Suppressor macrophage treated with lipopolysaccharide for 1 hour (primary cell): ENCODE measurements at regions not wholly inside any gene's neighbourhood (a gene's known extent, or its start where the extent isn't known, plus 50 kb on each side); places are given as distances from the start of the nearest gene placed in this dataset.

Experiments
- DNase-seq, 3 donors: peaks; one replicate each; pipeline ENCODE4 v3.0.0-alpha.2; 2020 to 2022

GRCh38 chr9:78507037-78507436 is 210.1 kb downstream of the PSAT1 start:
- DNase-seq: no peak

DNA sequence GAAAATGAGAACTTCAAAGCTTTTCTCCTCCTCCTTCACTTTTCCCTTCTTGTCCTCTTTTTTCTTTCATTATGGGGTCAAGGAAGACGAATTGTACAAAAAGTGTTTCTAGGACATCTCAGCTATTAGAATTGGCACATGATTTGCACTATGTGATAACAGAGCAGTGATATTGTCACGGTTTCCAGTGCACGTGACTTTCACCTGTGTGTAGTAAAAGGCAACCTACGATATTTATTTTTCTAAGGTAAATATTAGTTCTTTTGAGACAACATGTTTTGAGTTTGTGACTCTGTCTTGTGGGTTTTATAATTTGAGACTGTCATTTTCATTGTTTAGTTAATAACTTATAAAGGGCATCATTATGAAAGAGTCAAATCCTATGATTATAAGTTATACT is 213.1 kb downstream of the PSAT1 start:
- DNase-seq: no peak

- no peak for DNase-seq
Observed at GRCh38 chr9:78515108-78515507, 218.2 kb downstream of the PSAT1 start.

DNA sequence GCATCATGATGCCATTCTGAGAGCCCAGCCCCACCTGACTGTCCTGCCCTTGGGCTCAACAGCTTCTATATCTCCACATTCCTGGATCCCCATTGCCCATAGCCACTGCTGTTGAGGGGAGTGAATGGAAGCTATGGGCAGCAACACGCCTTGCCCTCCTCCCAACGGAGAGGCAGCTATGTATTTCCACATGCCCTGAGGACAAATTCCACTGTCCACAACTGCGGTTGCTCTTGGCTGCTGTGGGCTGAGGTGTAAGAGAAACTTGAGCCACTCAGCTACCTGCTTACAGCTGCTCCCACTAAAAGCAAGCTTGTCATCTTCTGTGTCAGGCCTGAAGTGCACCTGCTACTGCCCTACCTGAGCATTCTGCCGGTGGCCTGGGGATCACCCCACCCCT is 222.9 kb downstream of the PSAT1 start:
- no peak for DNase-seq

GRCh38 chr9:78521680-78522079 is 224.8 kb downstream of the PSAT1 start:
- DNase-seq: no peak

GRCh38 chr9:78525986-78526560 is 229.1 kb downstream of the PSAT1 start:
- no peak for DNase-seq

DNA sequence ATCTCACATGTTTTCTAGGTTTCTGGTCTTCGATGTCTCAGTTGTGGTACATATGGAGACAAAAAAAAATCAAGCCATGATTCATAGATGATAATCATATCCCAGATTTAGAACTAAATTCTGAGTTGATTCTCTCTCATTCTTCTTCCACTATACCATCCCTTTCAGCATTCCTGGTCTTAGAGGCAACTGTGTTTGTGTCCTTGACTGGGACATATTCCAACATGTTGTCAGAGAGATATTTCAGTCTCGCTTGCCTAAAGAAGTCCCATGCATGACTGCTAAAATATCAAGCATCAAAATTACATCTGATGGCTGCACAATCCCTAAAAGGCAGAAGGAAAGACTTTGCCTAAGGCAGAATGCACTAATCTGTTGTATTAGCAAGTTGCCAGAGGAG is 236.6 kb downstream of the PSAT1 start:
- no peak for DNase-seq

- no peak for DNase-seq
Observed at GRCh38 chr9:78539188-78539587, 242.3 kb downstream of the PSAT1 start.

- no peak for DNase-seq
Observed at GRCh38 chr9:78539904-78540303, 243.0 kb downstream of the PSAT1 start.

DNA sequence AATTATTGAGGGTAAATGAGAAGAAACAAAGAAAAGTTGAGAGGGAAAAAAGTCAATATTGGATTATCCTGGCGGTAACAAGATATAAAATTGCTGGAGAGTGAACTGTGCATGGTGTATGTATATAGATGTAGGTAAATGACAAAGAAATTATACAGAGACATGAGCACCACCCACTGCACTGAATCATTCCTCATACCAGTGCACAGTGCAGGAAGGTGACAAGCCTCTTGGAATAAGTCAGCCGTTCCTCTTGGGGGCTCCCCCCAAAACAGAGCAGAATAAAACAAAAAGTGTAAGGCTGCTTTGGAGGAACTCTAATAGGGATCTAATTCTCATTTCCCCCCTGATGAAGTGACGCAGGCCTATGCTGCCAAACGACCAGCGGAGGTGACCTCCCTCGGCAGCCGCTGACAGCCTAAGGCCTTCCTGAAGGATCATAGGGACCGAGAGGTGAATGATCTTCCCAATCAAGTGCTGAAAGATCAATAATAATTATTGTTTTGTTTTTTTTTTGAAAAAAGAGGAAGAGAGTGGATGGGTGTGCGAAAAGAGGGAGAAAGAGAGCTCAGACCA is 245.0 kb downstream of the PSAT1 start:
- no peak for DNase-seq

DNA sequence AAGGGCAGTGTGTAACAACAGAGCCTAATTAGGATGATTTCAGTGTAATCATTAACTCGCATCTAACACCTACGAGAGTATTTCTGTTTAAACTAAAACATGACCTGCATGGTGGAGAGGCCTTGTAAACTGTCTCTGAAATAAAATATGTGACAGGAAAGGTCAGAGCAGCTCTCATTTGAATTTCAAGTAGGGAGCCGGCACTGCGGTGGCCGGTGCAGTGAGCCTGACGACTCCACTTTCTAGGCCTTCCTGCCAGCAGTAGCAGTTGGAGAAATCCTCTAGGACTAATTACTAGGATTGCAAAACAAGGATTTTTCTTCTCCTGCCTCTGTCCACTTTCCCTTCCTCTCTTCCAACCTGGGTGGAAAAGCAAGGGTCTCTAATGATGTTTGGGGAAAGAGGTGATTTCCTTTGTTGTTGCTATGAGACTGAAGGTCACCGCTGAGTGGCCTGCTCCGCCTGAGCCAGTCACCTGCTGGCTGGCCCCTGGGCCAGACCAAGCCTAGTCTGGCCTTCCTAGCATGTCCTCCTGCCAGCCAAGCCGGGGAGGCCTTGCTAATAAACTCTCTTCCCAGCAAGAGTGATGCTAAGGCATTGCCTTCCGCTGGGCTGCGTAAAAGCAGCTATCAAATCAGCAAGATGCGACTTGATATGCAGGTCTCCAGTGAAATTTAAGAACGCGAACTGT is 245.7 kb downstream of the PSAT1 start:
- no peak for DNase-seq

DNA sequence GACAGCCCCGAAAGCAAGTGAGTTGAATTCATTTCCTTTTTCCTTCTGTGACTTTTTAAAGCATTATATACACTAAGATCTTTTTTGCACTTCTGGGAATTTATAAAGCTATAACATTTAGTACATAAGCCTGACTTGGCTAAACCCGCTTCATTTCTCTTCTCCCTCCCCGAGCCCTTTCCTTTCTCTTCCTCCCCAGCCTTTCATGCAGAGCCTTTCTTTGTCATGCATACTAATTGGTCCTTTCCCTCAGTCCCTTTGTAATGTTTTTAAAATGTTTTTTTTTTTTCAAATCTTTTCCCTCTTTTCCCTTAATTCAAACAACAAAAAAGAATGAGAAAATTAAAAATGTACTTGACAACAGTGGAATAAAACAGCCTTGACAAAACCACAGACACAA is 246.4 kb downstream of the PSAT1 start:
- DNase-seq: no peak

DNA sequence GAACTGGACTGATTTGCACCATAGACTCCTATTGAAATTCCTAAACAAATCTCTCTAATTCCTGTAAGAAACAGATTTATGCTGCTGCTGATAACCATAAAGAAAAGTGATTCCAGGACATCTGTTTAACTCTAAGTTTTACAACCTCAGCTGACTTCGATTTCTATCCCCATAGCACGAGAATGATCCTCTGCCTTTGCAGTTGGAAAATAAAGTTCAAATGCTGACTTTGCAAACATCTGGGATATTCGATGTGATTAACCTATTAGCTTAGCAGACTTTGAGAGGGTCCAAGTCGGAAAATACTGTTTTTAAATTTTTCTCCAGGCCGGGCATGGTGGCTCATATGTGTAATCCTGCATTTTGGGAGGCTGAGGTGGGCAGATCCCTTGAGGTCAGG is 247.3 kb downstream of the PSAT1 start:
- DNase-seq: no peak

- no peak for DNase-seq
Observed at GRCh38 chr9:78547831-78548230, 250.9 kb downstream of the PSAT1 start.

- DNase-seq: no peak
Observed at GRCh38 chr9:78548670-78549069, 251.7 kb downstream of the PSAT1 start.

DNA sequence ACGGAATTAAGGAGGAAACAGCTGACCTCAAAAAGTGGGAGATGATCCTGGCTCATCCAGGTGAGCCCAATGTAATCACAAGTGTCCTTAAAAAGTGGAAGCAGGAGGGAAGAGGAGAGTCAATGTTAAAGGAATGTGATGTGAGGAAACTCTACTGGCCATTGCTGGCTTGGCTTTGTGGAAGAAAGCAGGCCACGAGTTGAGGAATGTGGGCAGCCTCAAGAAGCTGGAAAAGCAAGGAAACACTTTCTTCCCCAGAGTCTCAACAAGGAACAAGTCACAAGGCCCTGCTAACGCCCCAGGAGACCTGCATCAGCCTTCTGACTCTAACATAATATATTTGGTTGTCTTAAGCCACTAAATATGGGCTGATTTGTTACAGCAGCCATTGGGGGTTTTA is 252.8 kb downstream of the PSAT1 start:
- DNase-seq: no peak

DNA sequence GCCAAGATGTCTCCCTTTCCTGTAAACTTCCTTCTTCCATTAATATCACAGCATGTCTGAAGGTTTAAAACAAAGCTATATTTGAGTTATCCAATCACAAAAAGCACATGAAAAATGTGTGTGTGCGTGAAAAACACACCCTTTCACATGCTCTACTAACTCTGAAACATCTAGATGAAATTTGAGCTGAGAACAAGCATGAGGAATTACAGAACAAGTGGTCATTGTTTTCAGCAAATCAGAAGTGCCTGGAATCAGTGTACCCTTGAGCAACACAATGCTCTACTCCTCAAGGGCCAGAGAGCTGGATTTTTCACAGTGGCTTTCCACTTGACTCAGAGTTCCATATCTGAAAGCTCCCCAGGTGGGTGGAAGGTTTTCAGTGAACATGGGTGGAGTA is 255.9 kb downstream of the PSAT1 start:
- no peak for DNase-seq

GRCh38 chr9:78557540-78557939 is 260.6 kb downstream of the PSAT1 start:
- no peak for DNase-seq

DNA sequence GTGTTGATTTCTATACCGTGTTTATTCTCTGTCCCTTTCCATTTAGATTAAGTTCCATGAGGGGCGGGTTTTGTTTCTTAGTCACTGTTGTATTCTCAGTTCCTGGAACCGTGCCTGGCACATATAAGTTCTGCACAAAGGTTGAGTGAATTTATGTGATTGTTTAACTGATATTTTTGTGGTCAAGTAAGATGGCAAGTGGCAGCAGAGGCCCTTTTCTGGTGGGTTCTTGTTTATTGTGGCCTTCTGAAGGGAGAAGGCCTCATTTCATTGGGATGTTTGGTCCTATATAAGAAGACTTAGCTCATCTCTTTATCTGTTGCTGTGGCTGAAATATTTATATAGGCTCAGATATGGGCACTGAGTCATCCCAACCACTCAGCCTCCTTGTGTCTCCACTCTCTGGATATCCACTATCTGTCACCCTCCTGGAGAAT is 262.5 kb downstream of the PSAT1 start:
- no peak for DNase-seq

- no peak for DNase-seq
Observed at GRCh38 chr9:78562021-78562420, 265.1 kb downstream of the PSAT1 start.

GRCh38 chr9:78563269-78563668 is 266.3 kb downstream of the PSAT1 start:
- DNase-seq: no peak

GRCh38 chr9:78565481-78565880 is 268.6 kb downstream of the PSAT1 start:
- no peak for DNase-seq

DNA sequence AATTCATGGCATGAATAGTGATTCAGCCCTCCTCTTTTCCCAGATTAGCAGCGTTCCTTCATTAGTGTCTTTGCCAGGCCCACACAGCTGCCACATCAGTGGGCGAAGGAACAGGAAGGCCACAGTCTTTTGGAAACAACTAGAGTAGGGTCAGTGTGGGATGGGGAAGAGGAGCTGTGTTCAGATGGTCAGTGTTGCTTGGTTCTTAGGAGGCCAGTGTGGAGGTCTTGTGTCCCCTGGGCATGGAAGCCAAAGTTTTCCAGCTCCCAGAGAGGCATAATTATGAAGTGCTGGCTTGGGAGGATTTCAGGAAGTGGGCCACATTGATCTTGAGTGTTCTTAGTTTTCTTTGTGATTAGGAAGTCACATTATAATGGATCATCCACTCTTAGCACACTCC is 269.6 kb downstream of the PSAT1 start:
- no peak for DNase-seq

DNA sequence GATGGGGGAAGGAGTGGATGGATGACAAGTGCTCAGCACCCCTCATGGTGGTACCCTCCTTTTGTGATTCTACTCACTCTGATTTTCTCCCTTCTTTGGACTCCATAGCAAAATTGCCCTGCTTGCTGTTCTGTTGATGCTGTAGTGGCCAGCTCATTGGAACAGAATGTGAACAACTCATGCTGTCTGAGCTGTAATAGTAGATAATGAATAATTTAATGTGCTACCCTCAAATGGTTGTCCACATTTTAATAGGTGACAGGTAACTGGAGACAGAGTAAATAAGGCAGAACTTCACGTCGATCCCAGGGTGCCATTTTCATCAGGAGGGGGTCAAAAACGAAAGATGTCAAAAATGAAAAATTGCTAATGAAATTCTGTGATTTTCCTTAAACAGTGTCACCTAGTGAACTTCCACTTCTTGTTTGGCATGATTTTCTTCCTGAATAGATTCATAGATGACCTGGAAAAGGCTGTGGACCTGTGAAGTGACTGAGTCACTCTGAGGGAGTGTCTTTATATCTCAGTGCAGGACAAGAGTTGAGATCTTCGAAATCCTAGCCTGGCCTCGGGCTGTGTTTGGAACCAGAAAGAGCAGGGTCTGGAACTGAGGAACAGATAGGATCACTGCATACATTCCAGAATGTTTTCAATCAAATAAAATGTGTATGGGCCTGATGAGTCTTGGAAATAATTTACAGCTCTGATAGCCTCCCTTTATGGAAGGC is 270.2 kb downstream of the PSAT1 start:
- no peak for DNase-seq
